Panc1 (cell line): ENCODE measurements at regions not wholly inside any gene's neighbourhood (a gene's known extent, or its start where the extent isn't known, plus 50 kb on each side); places are given as distances from the start of the nearest gene placed in this dataset.

Source experiments
- ATAC-seq: fragments of 200-7000 bp; cut with Tn5 transposase; 2 replicates; pipeline ENCODE4 v1.9.1; 2020; ENCODE audit warnings: mild to moderate bottlenecking, moderate library complexity
- BruUV-seq: library from RNA; stranded (reverse); fragments of 400-500 nt; replicated peaks from 2 replicates; lab custom pipeline; 2021; lab: Mats Ljungman, UMichigan
- CTCF ChIA-PET: fragments of 300-600 bp; sonication (Branson Sonifier 250); formaldehyde crosslinking; loops from one replicate; lab custom pipeline; 2022; ENCODE audit warnings: antibody characterized with exemption; lab: Charles Lee
- POLR2A ChIA-PET: fragments of 300-600 bp; sonication (Branson Sonifier 250); formaldehyde crosslinking; loops from one replicate; lab custom pipeline; 2022; ENCODE audit warnings: antibody characterized with exemption; lab: Charles Lee
- DNase-seq: peaks from one replicate; pipeline ENCODE4 v3.0.0-alpha.2; 2010; ENCODE audit warnings: low read depth, low spot score
- H3K27ac ChIP-seq: 2 replicates; pipeline ENCODE4 v1.5.1; 2011; ENCODE audit warnings: mild to moderate bottlenecking, low read length, inconsistent platforms
- H3K27me3 ChIP-seq: fragments of 200-500 bp; sonication (Bioruptor generic); 2 replicates; pipeline ENCODE4 v1.6.0; 2014; ENCODE audit warnings: low read length, inconsistent platforms; ENCODE audit not compliant: control insufficient read depth, insufficient read depth
- H3K36me3 ChIP-seq: fragments of 200-500 bp; sonication (Bioruptor generic); 2 replicates; pipeline ENCODE4 v1.5.1; 2014; ENCODE audit warnings: inconsistent platforms, mild to moderate bottlenecking, low read length, moderate library complexity; ENCODE audit not compliant: control insufficient read depth, insufficient read depth
- H3K4me1 ChIP-seq: 2 replicates; pipeline ENCODE4 v1.5.1; 2011; ENCODE audit warnings: inconsistent platforms, mild to moderate bottlenecking, low read length, moderate library complexity; ENCODE audit not compliant: control insufficient read depth, insufficient read depth
- H3K4me3 ChIP-seq, 2 experiments: 2 replicates each; pipeline ENCODE4 v1.5.1; 2011 to 2012; ENCODE audit warnings: low read depth in 2 of 2, low read length in 2 of 2, mild to moderate bottlenecking in 2 of 2, inconsistent platforms in 1 of 2, moderate library complexity in 1 of 2
- H3K9me3 ChIP-seq: fragments of 200-500 bp; sonication (Bioruptor generic); 2 replicates; pipeline ENCODE4 v1.5.1; 2014; ENCODE audit warnings: low read depth, mild to moderate bottlenecking, inconsistent platforms, low read length, moderate library complexity; ENCODE audit not compliant: control insufficient read depth, insufficient read depth
- POLR2AphosphoS5 ChIP-seq: IDR thresholded peaks from 2 replicates; pipeline ENCODE4 v1.6.1; 2012; ENCODE audit warnings: mild to moderate bottlenecking, low read depth, low read length, moderate library complexity
- SIN3A ChIP-seq: IDR thresholded peaks from 2 replicates; pipeline ENCODE4 v1.6.1; 2012; ENCODE audit warnings: low read depth, mild to moderate bottlenecking, low read length, moderate library complexity, borderline replicate concordance; ENCODE audit not compliant: insufficient read depth
- TCF7L2 ChIP-seq: IDR thresholded peaks from 2 replicates; pipeline ENCODE4 v1.6.1; 2011; ENCODE audit warnings: mild to moderate bottlenecking, low read depth, low read length, inconsistent platforms
- in situ Hi-C: cut with HindIII; loops from 2 replicates; pipeline ENCODE4 v1.10.0; 2016; ENCODE audit warnings: low sequenced_read_pairs, low pct_unique_long_range_greater_than_20kb
- intact Hi-C: fragments of 100-400 bp; cut with micrococcal nuclease; formaldehyde crosslinking; loops from one replicate; pipeline ENCODE4 v1.10.0; 2022; ENCODE audit not compliant: unreplicated experiment
- TF ChIP-seq, protein P1 (sequence below), 2 experiments: IDR thresholded peaks; 2 replicates each; pipeline ENCODE4 v1.6.1; 2011 to 2012; ENCODE audit warnings: low read depth in 2 of 2, control low read depth in 1 of 2, low read length in 1 of 2, mild to moderate bottlenecking in 1 of 2, moderate library complexity in 1 of 2; ENCODE audit not compliant: insufficient read depth in 1 of 2
- TF ChIP-seq, protein P2 (sequence below): fragments of 450-650 bp; IDR thresholded peaks from 2 replicates; pipeline ENCODE4 v1.5.1; 2017; ENCODE audit warnings: mild to moderate bottlenecking

DNA sequence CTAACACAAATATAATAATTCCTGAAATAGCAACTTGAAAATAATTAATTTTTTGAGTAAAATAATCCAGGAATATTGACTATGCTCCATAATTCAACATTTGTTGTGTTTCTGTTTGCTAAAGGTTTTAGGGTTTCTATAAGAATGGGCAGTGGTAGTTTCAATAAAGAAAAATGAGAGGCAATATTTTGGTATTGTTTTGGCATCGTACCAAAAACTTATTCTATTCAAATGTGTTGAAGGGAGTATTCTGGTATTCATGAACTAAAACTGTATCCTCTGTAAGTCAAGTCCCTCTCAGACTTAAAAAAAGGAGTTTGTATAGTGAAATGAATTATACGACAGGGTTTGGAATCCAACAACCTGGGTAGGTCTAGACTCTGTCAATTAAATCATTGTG is 1245.6 kb upstream of the CELF4 start:
- H3K9me3 ChIP-seq: no peaks in the 10 kb centered on the region
- DNase-seq (no peak), ATAC-seq (no peak)
- in situ Hi-C loops (no loop called here), intact Hi-C loops (no loop called here)
- H3K4me1 ChIP-seq: no peaks in the 10 kb centered on the region
- ChIA-PET POLR2A (no interaction called here), CTCF (no interaction called here)
- no peaks in the 10 kb centered on the region; the same call in 1 of the 2 replicates for H3K36me3 ChIP-seq
- no peaks in the 10 kb centered on the region for H3K27me3 ChIP-seq
- BruUV-seq: no TSS peak
- H3K4me3 ChIP-seq: no peak overlapping the region
- H3K27ac ChIP-seq: no peak overlapping the region
- no peak for TF ChIP-seq SIN3A
- TF ChIP-seq, protein P1, sequence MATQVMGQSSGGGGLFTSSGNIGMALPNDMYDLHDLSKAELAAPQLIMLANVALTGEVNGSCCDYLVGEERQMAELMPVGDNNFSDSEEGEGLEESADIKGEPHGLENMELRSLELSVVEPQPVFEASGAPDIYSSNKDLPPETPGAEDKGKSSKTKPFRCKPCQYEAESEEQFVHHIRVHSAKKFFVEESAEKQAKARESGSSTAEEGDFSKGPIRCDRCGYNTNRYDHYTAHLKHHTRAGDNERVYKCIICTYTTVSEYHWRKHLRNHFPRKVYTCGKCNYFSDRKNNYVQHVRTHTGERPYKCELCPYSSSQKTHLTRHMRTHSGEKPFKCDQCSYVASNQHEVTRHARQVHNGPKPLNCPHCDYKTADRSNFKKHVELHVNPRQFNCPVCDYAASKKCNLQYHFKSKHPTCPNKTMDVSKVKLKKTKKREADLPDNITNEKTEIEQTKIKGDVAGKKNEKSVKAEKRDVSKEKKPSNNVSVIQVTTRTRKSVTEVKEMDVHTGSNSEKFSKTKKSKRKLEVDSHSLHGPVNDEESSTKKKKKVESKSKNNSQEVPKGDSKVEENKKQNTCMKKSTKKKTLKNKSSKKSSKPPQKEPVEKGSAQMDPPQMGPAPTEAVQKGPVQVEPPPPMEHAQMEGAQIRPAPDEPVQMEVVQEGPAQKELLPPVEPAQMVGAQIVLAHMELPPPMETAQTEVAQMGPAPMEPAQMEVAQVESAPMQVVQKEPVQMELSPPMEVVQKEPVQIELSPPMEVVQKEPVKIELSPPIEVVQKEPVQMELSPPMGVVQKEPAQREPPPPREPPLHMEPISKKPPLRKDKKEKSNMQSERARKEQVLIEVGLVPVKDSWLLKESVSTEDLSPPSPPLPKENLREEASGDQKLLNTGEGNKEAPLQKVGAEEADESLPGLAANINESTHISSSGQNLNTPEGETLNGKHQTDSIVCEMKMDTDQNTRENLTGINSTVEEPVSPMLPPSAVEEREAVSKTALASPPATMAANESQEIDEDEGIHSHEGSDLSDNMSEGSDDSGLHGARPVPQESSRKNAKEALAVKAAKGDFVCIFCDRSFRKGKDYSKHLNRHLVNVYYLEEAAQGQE (IDR thresholded peaks at IDR 0.05; ENCODE audit: insufficient read depth in 1 of 2, low read depth in 2 of 2, low read length in 1 of 2): no peak
- no peak for TF ChIP-seq POLR2AphosphoS5
- no peak for TF ChIP-seq TCF7L2
- TF ChIP-seq, protein P2, sequence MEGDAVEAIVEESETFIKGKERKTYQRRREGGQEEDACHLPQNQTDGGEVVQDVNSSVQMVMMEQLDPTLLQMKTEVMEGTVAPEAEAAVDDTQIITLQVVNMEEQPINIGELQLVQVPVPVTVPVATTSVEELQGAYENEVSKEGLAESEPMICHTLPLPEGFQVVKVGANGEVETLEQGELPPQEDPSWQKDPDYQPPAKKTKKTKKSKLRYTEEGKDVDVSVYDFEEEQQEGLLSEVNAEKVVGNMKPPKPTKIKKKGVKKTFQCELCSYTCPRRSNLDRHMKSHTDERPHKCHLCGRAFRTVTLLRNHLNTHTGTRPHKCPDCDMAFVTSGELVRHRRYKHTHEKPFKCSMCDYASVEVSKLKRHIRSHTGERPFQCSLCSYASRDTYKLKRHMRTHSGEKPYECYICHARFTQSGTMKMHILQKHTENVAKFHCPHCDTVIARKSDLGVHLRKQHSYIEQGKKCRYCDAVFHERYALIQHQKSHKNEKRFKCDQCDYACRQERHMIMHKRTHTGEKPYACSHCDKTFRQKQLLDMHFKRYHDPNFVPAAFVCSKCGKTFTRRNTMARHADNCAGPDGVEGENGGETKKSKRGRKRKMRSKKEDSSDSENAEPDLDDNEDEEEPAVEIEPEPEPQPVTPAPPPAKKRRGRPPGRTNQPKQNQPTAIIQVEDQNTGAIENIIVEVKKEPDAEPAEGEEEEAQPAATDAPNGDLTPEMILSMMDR: no peak

DNA sequence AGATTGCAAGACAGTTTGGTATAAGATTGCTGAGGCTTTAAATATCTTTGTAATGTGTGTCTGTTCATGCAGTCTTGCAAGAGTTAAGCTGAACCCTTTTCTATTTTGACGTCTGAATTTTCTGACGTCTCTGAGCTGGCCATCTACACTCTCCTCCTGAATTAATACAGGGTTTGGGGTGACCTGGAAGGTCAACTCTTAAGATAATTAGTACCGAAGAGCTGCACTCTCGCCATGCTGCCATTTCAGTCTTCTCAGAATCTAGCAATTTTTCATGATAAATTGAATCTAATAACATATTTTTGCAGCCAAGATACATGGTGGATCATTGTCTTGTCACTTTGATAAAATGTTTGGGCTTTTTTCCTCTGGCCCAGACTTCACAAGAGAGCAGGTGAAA is 1245.2 kb upstream of the CELF4 start:
- Histone ChIP-seq H3K4me1 (no peaks in the 10 kb centered on the region), H3K9me3 (no peaks in the 10 kb centered on the region), H3K27ac (no peak overlapping the region), H3K27me3 (no peaks in the 10 kb centered on the region), H3K36me3 (no peaks in the 10 kb centered on the region; the same call in 1 of the 2 replicates), H3K4me3 (no peak overlapping the region)
- DNase-seq (no peak), ATAC-seq (no peak)
- no TSS peak for BruUV-seq
- intact Hi-C loops: no loop called here
- ChIA-PET POLR2A (no interaction called here), CTCF (no interaction called here)
- TF ChIP-seq, protein P2: no peak
- no peak for TF ChIP-seq SIN3A
- no peak for TF ChIP-seq POLR2AphosphoS5
- no peak for TF ChIP-seq TCF7L2
- TF ChIP-seq, protein P1 (IDR thresholded peaks at IDR 0.05; ENCODE audit: insufficient read depth in 1 of 2, low read depth in 2 of 2, low read length in 1 of 2): no peak
- in situ Hi-C loops: no loop called here
